Activated T-helper 2 cell treated with anti-CD3 and anti-CD28 coated beads, Interferon-gamma antibody, Interleukin-2, Interleukin-4, amounts not matched to agents 10 μg/mL and 5 μg/mL and 100 μg/mL, durations not matched to agents 14 hours and 24 hours and 36 hours (primary cell): ENCODE measurements at regions not wholly inside any gene's neighbourhood (a gene's known extent, or its start where the extent isn't known, plus 50 kb on each side); places are given as distances from the start of the nearest gene placed in this dataset.
"Not testable (repeated sequence)": the region's sequence is repeated elsewhere in the genome, so short reads cannot be mapped to it uniquely, and the experiment has no call there.

Experiments
- DNase-seq: peaks from one replicate; pipeline ENCODE4 v3.0.0; 2021; ENCODE audit warnings: low spot score
- H3K27ac Mint-ChIP-seq: one replicate; pipeline ENCODE4 v1.8.0; 2021; ENCODE audit warnings: mixed read lengths
- H3K27me3 Mint-ChIP-seq: one replicate; pipeline ENCODE4 v1.8.0; 2021; ENCODE audit warnings: low read depth, mixed read lengths
- H3K36me3 Mint-ChIP-seq: one replicate; pipeline ENCODE4 v1.8.0; 2021; ENCODE audit warnings: low read depth, mixed read lengths
- H3K4me1 Mint-ChIP-seq: one replicate; pipeline ENCODE4 v1.8.0; 2021; ENCODE audit warnings: low read depth, mixed read lengths
- H3K4me3 Mint-ChIP-seq: one replicate; pipeline ENCODE4 v1.8.0; 2021; ENCODE audit warnings: low read depth, mild to moderate bottlenecking, moderate library complexity, mixed read lengths
- H3K9me3 Mint-ChIP-seq: one replicate; pipeline ENCODE4 v1.8.0; 2021; ENCODE audit warnings: mixed read lengths
- intact Hi-C: fragments of 100-400 bp; cut with micrococcal nuclease; formaldehyde crosslinking; loops from one replicate; pipeline ENCODE4 v1.15.1; 2023

DNA sequence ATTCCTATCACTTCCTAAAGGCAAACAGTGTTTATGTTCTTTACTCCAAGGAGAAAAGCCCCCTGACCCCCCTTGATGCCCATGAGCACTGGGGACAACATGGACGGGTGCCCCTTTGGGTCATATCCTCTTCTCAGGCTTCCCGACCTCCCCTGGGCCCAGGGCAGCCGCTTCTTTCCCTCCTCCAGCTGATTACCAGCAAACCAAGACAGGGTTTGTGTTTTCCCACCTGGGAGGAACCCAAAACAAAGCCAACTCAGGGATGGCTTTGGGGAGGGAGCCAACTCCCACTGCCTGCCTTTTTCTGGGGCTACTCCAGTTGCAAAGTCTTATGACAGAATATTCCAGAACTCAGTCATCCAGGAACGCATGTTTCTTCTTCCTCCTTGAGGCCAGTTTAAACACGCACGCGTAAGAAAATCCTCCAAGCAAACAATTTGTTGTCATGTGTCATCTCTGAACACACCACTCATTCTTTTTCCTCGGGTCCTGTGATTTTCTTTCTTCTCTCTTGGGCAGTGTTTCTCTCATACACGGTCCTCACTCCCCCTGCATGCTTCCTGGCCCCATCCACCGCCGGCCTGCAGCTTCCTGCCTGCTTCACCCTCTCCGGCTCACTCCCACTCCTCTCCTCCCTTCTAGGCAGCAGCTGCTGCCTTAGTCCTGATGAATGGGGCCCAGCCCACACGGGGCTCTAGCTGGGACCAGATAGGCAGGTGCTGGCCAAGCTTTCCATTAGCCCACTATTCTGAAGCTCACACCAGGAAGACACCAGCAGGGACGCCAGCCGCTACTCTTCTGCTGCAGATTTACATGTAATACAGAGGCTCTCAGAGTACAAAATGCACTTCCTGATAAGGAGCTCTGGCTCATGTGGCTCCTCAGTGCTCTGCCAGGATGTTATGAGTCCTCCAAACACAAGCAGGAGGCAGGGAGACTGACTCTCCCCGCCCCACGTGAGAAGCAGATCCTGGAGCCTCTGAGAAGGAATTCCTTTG, 116.7 kb upstream of the VOPP1 start:
- H3K27me3 Mint-ChIP-seq, H3K9me3 Mint-ChIP-seq, H3K4me3 Mint-ChIP-seq, H3K27ac Mint-ChIP-seq, intact Hi-C loops, H3K36me3 Mint-ChIP-seq, H3K4me1 Mint-ChIP-seq, DNase-seq: not testable (repeated sequence)

DNA sequence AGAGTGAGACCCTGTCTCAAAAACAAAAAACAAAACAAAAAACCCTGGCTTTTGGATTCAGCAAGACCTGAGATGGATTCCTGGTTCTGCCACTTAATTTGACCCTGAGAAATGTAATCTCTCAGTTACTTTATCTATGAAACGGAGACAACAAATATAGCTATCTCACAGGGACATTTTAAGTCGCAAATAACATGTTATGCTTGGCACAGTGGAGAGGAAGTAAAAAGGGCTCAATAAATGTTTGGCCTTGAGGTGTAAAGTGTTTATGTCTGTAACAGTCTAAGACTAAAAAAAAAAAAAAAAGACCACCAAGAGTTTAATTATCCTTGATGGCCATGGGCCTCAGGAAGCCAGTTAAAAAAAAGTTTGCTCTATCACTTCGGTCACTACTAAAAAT, 116.0 kb upstream of the VOPP1 start:
- H3K9me3 Mint-ChIP-seq, H3K36me3 Mint-ChIP-seq, H3K4me3 Mint-ChIP-seq, H3K4me1 Mint-ChIP-seq, intact Hi-C loops, H3K27me3 Mint-ChIP-seq, H3K27ac Mint-ChIP-seq, DNase-seq: not testable (repeated sequence)

DNA sequence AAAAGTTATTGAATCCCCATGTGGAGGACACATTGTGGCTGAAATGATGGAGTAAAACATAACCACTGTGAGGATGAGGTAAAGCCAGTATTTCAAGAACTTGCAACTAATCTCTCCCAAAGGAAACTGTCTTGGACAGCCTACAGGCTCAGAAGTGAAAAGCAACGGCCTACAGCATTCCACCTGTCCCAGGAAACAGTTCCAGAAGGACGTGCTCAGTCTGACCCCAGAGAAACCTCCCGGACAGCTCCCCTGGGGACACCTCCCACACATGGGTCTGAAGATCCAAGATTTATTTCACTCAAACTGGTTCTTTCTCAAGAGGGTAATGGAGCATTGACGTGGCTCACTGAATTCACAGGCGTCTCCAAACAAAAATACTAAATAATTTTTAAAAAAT, 115.0 kb upstream of the VOPP1 start:
- intact Hi-C loops, result not testable (repeated sequence)

DNA sequence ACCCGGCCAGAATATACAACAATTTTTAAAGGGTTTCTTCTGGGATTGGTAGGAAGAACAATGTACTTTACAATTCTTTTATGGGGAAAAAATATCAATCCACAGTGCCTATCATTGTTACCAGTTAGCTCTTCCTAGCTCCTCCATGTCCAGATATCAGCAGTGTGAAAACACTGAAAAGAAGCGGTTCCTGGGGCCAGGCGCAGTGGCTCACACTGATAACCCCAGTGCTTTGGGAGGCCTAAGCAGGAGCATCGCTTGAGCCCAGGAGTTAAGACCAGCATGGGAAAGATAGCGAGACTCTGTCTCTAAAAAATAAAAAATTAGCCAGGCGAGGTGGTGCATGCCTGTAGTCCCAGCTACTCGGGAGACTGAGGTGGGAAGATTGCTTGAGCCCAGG, 114.5 kb upstream of the VOPP1 start:
- H3K4me3 Mint-ChIP-seq, H3K9me3 Mint-ChIP-seq, H3K27me3 Mint-ChIP-seq, H3K4me1 Mint-ChIP-seq, H3K36me3 Mint-ChIP-seq, H3K27ac Mint-ChIP-seq, intact Hi-C loops, DNase-seq: not testable (repeated sequence)

More for the DNA sequence above, 115.0 kb upstream of the VOPP1 start:
- not testable (repeated sequence) for H3K27ac Mint-ChIP-seq, H3K4me3 Mint-ChIP-seq, H3K27me3 Mint-ChIP-seq, DNase-seq, H3K4me1 Mint-ChIP-seq, H3K36me3 Mint-ChIP-seq, H3K9me3 Mint-ChIP-seq

DNA sequence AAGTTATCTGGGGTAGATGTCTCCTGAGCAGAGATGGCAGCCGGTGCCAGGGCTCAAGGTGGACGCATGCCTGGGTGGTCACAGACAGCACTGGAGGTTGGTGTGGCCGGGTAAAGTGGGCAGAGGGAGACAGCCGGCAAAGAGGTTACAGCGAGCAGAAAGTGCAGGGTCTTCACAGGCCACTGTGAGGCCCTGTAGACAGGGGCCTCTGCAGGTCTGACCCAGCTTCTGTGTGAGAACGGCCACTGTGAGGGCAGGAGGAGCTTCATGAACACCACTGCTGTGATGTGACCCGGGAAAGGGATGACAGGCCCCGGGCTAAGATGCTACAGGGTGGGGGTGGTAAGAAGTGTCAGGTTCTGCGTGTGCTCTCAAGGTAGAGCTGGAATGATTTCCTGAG, 111.2 kb upstream of the VOPP1 start:
- H3K27me3 Mint-ChIP-seq, H3K36me3 Mint-ChIP-seq, intact Hi-C loops, H3K9me3 Mint-ChIP-seq, H3K4me1 Mint-ChIP-seq, H3K4me3 Mint-ChIP-seq, H3K27ac Mint-ChIP-seq, DNase-seq: not testable (repeated sequence)

DNA sequence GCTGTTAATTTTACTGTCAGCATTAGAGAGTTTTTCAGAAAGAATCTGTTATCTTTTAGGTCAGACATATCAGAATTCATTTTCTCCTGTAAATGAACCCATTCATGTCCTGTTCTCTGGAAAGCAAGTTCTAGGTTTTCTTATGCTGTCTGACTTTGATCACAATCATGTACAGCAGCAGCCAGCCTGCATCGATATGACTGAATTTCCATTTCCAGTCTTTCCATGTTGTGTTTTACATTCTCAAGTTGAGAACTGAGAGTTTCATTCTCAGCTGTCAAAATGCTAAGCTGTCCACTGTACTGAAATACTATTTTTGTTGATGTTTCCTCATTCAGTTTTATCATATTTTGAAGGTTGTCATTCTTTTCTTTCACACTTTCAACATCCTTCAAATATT, 103.3 kb upstream of the VOPP1 start:
- intact Hi-C loops, H3K36me3 Mint-ChIP-seq, DNase-seq, H3K4me3 Mint-ChIP-seq, H3K4me1 Mint-ChIP-seq, H3K27ac Mint-ChIP-seq, H3K27me3 Mint-ChIP-seq, H3K9me3 Mint-ChIP-seq: not testable (repeated sequence)

DNA sequence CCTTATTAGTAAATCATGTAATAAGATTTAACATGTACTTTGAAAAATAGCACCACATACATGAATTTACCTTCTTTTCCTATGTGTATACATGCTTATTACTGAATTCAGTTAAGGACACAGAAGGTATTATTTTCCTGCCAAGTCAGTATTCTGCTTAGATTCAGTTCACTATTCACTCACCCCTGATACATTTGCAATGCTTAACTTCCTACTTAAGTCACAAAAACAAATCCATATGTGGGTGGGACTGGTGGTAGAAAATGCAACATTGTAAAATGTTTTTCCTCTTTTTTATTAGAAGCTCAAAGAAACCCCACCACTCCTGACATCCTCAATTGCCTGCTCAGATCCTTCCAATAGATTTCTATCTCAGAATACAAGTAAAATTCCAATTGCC, 101.2 kb upstream of the VOPP1 start:
- DNase-seq, H3K36me3 Mint-ChIP-seq, H3K27ac Mint-ChIP-seq, H3K4me1 Mint-ChIP-seq, H3K9me3 Mint-ChIP-seq, H3K4me3 Mint-ChIP-seq, intact Hi-C loops, H3K27me3 Mint-ChIP-seq: not testable (repeated sequence)

DNA sequence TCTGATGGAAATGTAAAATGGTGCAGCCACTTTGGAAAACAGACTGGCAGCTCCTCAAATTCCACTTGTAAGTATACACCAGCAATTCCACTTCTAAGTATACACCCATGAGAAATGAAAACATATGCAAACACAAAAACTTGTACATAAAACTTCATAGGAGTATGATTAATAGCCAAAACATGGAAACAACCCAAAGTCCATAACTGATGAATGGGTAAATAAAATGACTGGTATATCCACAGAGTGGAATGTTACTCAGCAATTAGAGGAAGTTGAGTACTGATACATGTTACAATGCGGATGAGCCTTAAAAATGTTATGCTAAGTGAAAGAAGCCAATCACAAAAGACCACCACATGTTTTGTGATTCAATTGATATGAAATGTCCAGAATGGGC, 99.8 kb upstream of the VOPP1 start:
- DNase-seq, H3K27ac Mint-ChIP-seq, intact Hi-C loops, H3K36me3 Mint-ChIP-seq, H3K4me1 Mint-ChIP-seq, H3K9me3 Mint-ChIP-seq, H3K4me3 Mint-ChIP-seq, H3K27me3 Mint-ChIP-seq: not testable (repeated sequence)

DNA sequence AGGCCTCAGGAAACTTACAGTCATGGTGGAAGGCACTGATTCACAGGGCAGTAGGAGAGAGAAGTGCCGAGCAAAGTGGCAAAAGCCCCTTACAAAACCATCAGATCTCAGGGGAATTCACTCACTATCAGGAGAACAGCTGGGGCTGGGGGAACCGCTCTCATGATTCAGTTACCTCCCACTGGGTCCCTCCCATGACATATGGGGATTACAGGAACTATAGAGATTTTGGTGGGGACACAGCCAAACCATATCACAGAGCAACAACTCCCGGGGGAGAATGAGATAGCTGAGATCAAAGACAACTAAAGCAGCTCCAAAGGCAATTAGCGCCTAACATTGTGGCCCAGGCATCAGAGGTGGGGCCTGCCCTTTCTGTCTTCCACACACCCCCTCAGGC, 85.4 kb upstream of the VOPP1 start:
- peaks cover 13% of the 10 kb centered on the region for H3K27me3 Mint-ChIP-seq
- no peak overlapping the region for H3K4me3 Mint-ChIP-seq
- H3K4me1 Mint-ChIP-seq, result no peaks in the 10 kb centered on the region
- H3K36me3 Mint-ChIP-seq, result no peaks in the 10 kb centered on the region
- H3K9me3 Mint-ChIP-seq, result no peaks in the 10 kb centered on the region
- H3K27ac Mint-ChIP-seq, result no peak overlapping the region
- DNase-seq, result no peak
- intact Hi-C loops, result no loop called here

DNA sequence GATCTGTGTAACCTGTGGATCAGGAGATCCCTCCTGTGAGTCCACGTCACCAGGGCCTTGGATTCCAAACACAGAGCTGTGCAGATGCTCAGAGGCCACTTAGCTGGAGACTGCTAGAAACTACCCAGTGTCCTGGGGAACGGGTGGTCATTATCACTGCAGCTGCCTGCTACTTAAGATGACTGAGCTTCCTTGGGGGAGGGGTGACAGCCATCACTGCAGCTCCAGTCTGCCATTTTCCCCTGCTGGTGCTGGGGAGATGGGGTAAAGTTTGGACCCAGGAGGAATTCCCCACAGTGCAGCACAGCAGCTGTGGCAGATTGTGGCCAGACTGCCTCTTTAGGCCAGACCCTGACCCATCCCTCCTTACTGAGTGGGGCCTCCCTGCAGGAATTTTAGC, 78.8 kb upstream of the VOPP1 start:
- Mint-ChIP-seq H3K27me3 (peaks cover 13% of the 10 kb centered on the region), H3K27ac (no peak overlapping the region), H3K9me3 (no peaks in the 10 kb centered on the region), H3K4me1 (no peaks in the 10 kb centered on the region), H3K4me3 (no peak overlapping the region), H3K36me3 (no peaks in the 10 kb centered on the region)
- DNase-seq, result no peak
- intact Hi-C loops, result no loop called here

DNA sequence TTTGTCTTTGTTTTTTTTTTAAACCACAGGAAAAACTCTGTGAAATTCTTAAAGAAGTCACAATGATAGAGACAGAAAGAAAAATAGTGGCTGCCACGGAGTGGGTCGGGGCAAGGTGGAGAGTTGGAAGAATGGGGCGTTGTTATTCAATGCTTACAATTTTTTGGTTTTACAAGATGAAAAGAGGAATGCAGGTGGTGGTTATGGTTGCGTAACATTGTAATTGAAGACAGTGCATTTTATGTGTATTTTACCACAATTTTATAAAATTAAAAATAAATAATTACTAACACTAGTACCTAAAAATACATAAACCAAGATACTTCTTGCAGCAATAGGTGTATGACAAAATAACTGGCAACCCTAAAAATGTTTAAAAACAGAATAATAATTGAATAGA, 76.9 kb upstream of the VOPP1 start:
- H3K36me3 Mint-ChIP-seq, result no peaks in the 10 kb centered on the region
- intact Hi-C loops, result loop anchor here (10.0 kb wide), 1 partner anchor 236 kb away; the partner anchor contains the start of gene ZNF713
- H3K27me3 Mint-ChIP-seq, result peaks cover 6% of the 10 kb centered on the region
- no peak overlapping the region for H3K27ac Mint-ChIP-seq
- H3K4me3 Mint-ChIP-seq, result no peak overlapping the region
- no peak for DNase-seq
- no peaks in the 10 kb centered on the region for H3K9me3 Mint-ChIP-seq
- no peaks in the 10 kb centered on the region for H3K4me1 Mint-ChIP-seq

DNA sequence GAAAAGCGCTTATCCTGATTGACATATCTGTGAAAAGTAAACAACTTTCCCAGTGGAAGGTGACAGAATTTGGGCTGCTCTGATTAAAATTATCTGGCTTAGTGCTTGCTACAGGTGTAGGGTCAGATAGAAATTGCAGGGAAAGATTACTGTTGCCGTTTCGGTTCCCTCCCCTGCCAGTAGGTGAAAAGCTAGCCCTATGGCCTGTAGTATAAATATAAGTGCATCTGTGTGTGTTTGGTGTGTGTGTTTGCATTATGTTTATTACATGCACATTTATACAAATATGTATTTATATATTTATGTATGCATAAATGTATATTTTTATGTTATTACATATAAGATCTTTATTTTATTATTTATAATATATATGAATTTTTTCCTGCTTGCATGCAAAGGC, 72.3 kb upstream of the VOPP1 start:
- peaks cover 4% of the 10 kb centered on the region for H3K9me3 Mint-ChIP-seq
- peaks cover 1% of the 10 kb centered on the region for H3K27me3 Mint-ChIP-seq
- H3K27ac Mint-ChIP-seq, result no peak overlapping the region
- no peaks in the 10 kb centered on the region for H3K36me3 Mint-ChIP-seq
- intact Hi-C loops, result loop anchor here (10.0 kb wide), 1 partner anchor 240 kb away; the partner anchor contains the start of gene ZNF713
- no peak for DNase-seq
- no peak overlapping the region for H3K4me3 Mint-ChIP-seq
- peaks cover 8% of the 10 kb centered on the region for H3K4me1 Mint-ChIP-seq

DNA sequence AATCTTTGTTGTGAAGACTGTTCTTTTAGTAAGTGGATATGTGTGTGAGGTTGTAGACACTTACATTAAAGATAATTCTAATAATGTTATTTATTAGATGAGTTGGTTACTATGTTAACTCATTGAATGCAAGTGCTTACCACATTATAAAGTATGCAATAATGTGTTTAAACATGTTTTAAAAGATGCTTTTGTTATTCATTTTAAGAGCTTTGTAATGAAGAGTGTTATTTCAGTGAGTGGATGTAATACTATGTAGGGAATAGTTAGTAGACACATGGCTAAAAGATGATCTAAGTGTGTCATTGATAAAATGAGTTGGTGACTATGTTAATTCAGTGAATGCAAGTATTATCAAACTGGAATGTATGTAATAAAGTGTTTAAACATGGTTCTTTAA, 70.0 kb upstream of the VOPP1 start:
- DNase-seq, result no peak
- Mint-ChIP-seq H3K27me3 (peaks cover 1% of the 10 kb centered on the region), H3K4me3 (no peak overlapping the region), H3K9me3 (peaks cover 6% of the 10 kb centered on the region), H3K4me1 (peaks cover 8% of the 10 kb centered on the region), H3K36me3 (no peaks in the 10 kb centered on the region), H3K27ac (no peak overlapping the region)
- intact Hi-C loops, result loop anchor here (2.0 to 10.0 kb wide), 2 partner anchors 243 to 321 kb away; partner anchors contain the start of gene ZNF713
